Loucy (cell line): ENCODE measurements at regions not wholly inside any gene's neighbourhood (a gene's known extent, or its start where the extent isn't known, plus 50 kb on each side); places are given as distances from the start of the nearest gene placed in this dataset.

Source experiments
- H2AFZ ChIP-seq: fragments of 200-600 bp; sonication (generic); 2 replicates; pipeline ENCODE4 v1.6.0; 2016; ENCODE audit warnings: antibody characterized with exemption, mild to moderate bottlenecking, low read length, moderate library complexity
- H3F3A ChIP-seq: fragments of 200-600 bp; 2 replicates; pipeline ENCODE4 v1.6.0; 2016; ENCODE audit warnings: antibody characterized with exemption, low read depth, mild to moderate bottlenecking
- H3K27me3 ChIP-seq: fragments of 200-600 bp; sonication (generic); 2 replicates; pipeline ENCODE4 v1.6.1; 2014; ENCODE audit warnings: low read length, mild to moderate bottlenecking; ENCODE audit not compliant: insufficient read depth, poor library complexity, severe bottlenecking
- H3K36me3 ChIP-seq: fragments of 200-600 bp; sonication (generic); 2 replicates; pipeline ENCODE4 v1.6.1; 2016; ENCODE audit warnings: low read length; ENCODE audit not compliant: insufficient read depth
- H3K4me1 ChIP-seq: fragments of 200-600 bp; sonication (generic); 2 replicates; pipeline ENCODE4 v1.5.1; 2014; ENCODE audit warnings: low read length, mild to moderate bottlenecking; ENCODE audit not compliant: insufficient read depth, poor library complexity, severe bottlenecking
- H3K4me2 ChIP-seq: fragments of 200-600 bp; sonication (generic); 2 replicates; pipeline ENCODE4 v1.6.0; 2014; ENCODE audit warnings: antibody characterized with exemption, low read length, low read depth, mild to moderate bottlenecking; ENCODE audit not compliant: poor library complexity, severe bottlenecking
- H3K4me3 ChIP-seq: fragments of 200-600 bp; sonication (generic); 2 replicates; pipeline ENCODE4 v1.5.1; 2014; ENCODE audit warnings: low read length, mild to moderate bottlenecking, mixed read lengths; ENCODE audit not compliant: poor library complexity, severe bottlenecking
- H3K79me2 ChIP-seq: fragments of 200-600 bp; sonication (generic); 2 replicates; pipeline ENCODE4 v1.6.1; 2014; ENCODE audit warnings: low read length; ENCODE audit not compliant: insufficient read depth
- H3K9ac ChIP-seq: fragments of 200-600 bp; sonication (generic); 2 replicates; pipeline ENCODE4 v1.6.0; 2014; ENCODE audit warnings: mild to moderate bottlenecking, low read depth, low read length, moderate library complexity; ENCODE audit not compliant: poor library complexity, severe bottlenecking
- H3K9me2 ChIP-seq: fragments of 200-600 bp; sonication (generic); replicated peaks from 2 replicates; pipeline ENCODE4 v1.6.1; 2016; ENCODE audit warnings: low read depth, low read length, mixed read lengths
- H3K9me3 ChIP-seq: fragments of 200-600 bp; sonication (generic); 2 replicates; pipeline ENCODE4 v1.6.1; 2014; ENCODE audit warnings: mild to moderate bottlenecking, antibody characterized with exemption, low read length, low read depth; ENCODE audit not compliant: insufficient read depth
- H4K20me1 ChIP-seq: fragments of 200-600 bp; sonication (generic); 2 replicates; pipeline ENCODE4 v1.6.0; 2014; ENCODE audit warnings: antibody characterized with exemption, low read length, mild to moderate bottlenecking; ENCODE audit not compliant: insufficient read depth, poor library complexity, severe bottlenecking
- CTCF ChIP-seq: fragments of 200-600 bp; sonication (generic); conservative IDR thresholded peaks from 2 replicates; pipeline ENCODE4 v1.5.1; 2014; ENCODE audit warnings: mild to moderate bottlenecking, antibody characterized with exemption, low read length
- EZH2phosphoT487 ChIP-seq: fragments of 200-600 bp; IDR thresholded peaks from 2 replicates; pipeline ENCODE4 v1.6.1; 2018; ENCODE audit warnings: antibody characterized with exemption, mild to moderate bottlenecking, moderate library complexity, borderline replicate concordance

- no peaks in the 10 kb centered on the region for H3K27me3 ChIP-seq
- no peak for TF ChIP-seq EZH2phosphoT487
- no peak for TF ChIP-seq CTCF
- H3K4me3 ChIP-seq, result no peak overlapping the region
- no peak overlapping the region for H3K4me2 ChIP-seq
- no peaks in the 10 kb centered on the region for H4K20me1 ChIP-seq
- no peak overlapping the region for H3K9ac ChIP-seq
- no peaks in the 10 kb centered on the region for H3K4me1 ChIP-seq
- no peaks in the 10 kb centered on the region for H3K79me2 ChIP-seq
- no peak overlapping the region for H2AFZ ChIP-seq
- no peaks in the 10 kb centered on the region; the same call in 1 of the 2 replicates for H3K9me2 ChIP-seq
- no peaks in the 10 kb centered on the region for H3F3A ChIP-seq
- H3K9me3 ChIP-seq, result no peaks in the 10 kb centered on the region
- no peaks in the 10 kb centered on the region for H3K36me3 ChIP-seq
Observed at GRCh38 chr5:63050916-63051315, 472.3 kb downstream of the LRRC70 start.

GRCh38 chr5:63049935-63050334, 471.3 kb downstream of the LRRC70 start:
- H4K20me1 ChIP-seq, result no peaks in the 10 kb centered on the region
- no peak overlapping the region for H2AFZ ChIP-seq
- H3K4me3 ChIP-seq, result no peak overlapping the region
- no peaks in the 10 kb centered on the region for H3K79me2 ChIP-seq
- H3K4me1 ChIP-seq, result no peaks in the 10 kb centered on the region
- H3K27me3 ChIP-seq, result no peaks in the 10 kb centered on the region
- no peak for TF ChIP-seq CTCF
- no peak for TF ChIP-seq EZH2phosphoT487
- H3K4me2 ChIP-seq, result no peak overlapping the region
- H3F3A ChIP-seq, result no peaks in the 10 kb centered on the region
- no peaks in the 10 kb centered on the region for H3K9me3 ChIP-seq
- H3K36me3 ChIP-seq, result no peaks in the 10 kb centered on the region
- H3K9me2 ChIP-seq, result no peaks in the 10 kb centered on the region; the same call in 1 of the 2 replicates
- H3K9ac ChIP-seq, result no peak overlapping the region

- H3F3A ChIP-seq, result no peaks in the 10 kb centered on the region
- no peaks in the 10 kb centered on the region for H3K9me3 ChIP-seq
- no peak overlapping the region for H3K9ac ChIP-seq
- no peaks in the 10 kb centered on the region for H3K79me2 ChIP-seq
- H3K4me1 ChIP-seq, result no peaks in the 10 kb centered on the region
- H4K20me1 ChIP-seq, result no peaks in the 10 kb centered on the region
- no peak for TF ChIP-seq EZH2phosphoT487
- TF ChIP-seq CTCF, result no peak
- H3K27me3 ChIP-seq, result no peaks in the 10 kb centered on the region
- H3K9me2 ChIP-seq, result no peaks in the 10 kb centered on the region; the same call in 1 of the 2 replicates
- H2AFZ ChIP-seq, result no peak overlapping the region
- H3K36me3 ChIP-seq, result no peaks in the 10 kb centered on the region
- H3K4me2 ChIP-seq, result no peak overlapping the region
- no peak overlapping the region for H3K4me3 ChIP-seq
Observed at GRCh38 chr5:63043792-63044191, 465.2 kb downstream of the LRRC70 start.
